ENCODE measurements at regions not wholly inside any gene's neighbourhood (a gene's known extent, or its start where the extent isn't known, plus 50 kb on each side); places are given as distances from the start of the nearest gene placed in this dataset.

DNA sequence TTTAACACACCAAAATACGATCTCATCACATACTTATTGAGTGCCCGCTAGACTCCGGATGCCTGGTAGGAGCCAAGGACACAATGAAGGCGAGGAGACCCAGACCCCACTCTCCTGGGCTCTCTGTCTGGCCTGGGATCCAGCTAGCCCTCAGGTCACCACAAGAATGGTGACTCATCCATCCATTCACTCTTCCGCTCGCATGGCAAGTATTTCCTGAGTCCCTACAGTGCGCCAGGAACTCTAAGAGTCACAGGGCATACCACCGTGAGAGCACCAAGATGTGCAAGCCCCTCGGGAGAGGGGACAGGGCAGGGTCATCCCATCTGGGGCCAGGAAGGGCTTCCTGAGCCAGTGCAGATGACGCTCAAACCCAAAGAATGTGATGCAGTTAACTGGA, 101.6 kb upstream of the PRR20G start:
- no peaks in the 10 kb centered on the region for H3K27me3 Mint-ChIP-seq (ENCODE audit: low read depth)
- H3K27ac Mint-ChIP-seq (ENCODE audit: unreplicated experiment), result peak overlapping the region; percentile 1
- peaks cover 18% of the 10 kb centered on the region for H3K4me1 Mint-ChIP-seq
- H3K36me3 Mint-ChIP-seq (ENCODE audit: low read depth), result no peaks in the 10 kb centered on the region
- no peak for DNase-seq (ENCODE audit: low read depth, low spot score)
- H3K4me3 Mint-ChIP-seq, result no peak overlapping the region
- no peaks in the 10 kb centered on the region for H3K9me3 Mint-ChIP-seq
- no peak for TF ChIP-seq CTCF (conservative IDR thresholded peaks at IDR 0.05)

GRCh38 chr3:127388427-127388826, 100.6 kb upstream of the PRR20G start:
- peaks cover 22% of the 10 kb centered on the region for H3K4me1 Mint-ChIP-seq
- no peak for TF ChIP-seq CTCF (conservative IDR thresholded peaks at IDR 0.05)
- peaks cover 1% of the 10 kb centered on the region for H3K36me3 Mint-ChIP-seq (ENCODE audit: low read depth)
- no peak overlapping the region for H3K27ac Mint-ChIP-seq (ENCODE audit: unreplicated experiment)
- peaks cover under 1% of the 10 kb centered on the region for H3K9me3 Mint-ChIP-seq
- DNase-seq (ENCODE audit: low read depth, low spot score), result no peak
- no peaks in the 10 kb centered on the region for H3K27me3 Mint-ChIP-seq (ENCODE audit: low read depth)
- H3K4me3 Mint-ChIP-seq, result no peak overlapping the region

GRCh38 chr3:127387556-127388153, 99.8 kb upstream of the PRR20G start:
- no peak for DNase-seq (ENCODE audit: low read depth, low spot score)
- Mint-ChIP-seq H3K4me3 (no peak overlapping the region), H3K36me3 (ENCODE audit: low read depth) (peaks cover 5% of the 10 kb centered on the region), H3K4me1 (peaks cover 22% of the 10 kb centered on the region), H3K27ac (ENCODE audit: unreplicated experiment) (peak overlapping the region; percentile 71), H3K9me3 (peaks cover 6% of the 10 kb centered on the region), H3K27me3 (ENCODE audit: low read depth) (no peaks in the 10 kb centered on the region)
- no peak for TF ChIP-seq CTCF (conservative IDR thresholded peaks at IDR 0.05)

DNA sequence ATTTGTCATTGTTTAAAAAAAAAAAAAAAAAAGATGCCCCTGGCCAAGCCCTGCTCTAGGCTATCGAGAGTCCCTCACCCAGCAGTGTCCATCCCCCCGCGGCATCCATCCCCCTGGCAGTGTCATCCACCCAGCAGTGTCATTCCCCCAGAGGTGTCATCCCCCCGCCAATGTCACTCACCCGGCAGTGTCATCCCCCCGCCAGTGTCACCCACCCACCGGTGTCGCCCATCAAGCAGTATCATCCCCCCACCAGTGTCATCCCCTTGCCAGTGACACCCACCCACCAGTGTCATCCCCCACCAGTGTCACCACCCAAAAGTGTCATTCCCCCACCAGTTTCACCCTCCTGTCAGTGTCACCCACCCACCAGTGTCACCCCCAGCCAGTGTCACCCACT, 99.3 kb upstream of the PRR20G start:
- no peak for TF ChIP-seq CTCF (conservative IDR thresholded peaks at IDR 0.05)
- Mint-ChIP-seq H3K27me3 (ENCODE audit: low read depth) (no peaks in the 10 kb centered on the region), H3K36me3 (ENCODE audit: low read depth) (peaks cover 5% of the 10 kb centered on the region), H3K27ac (ENCODE audit: unreplicated experiment) (no peak overlapping the region), H3K4me1 (peaks cover 18% of the 10 kb centered on the region), H3K4me3 (no peak overlapping the region), H3K9me3 (peaks cover 6% of the 10 kb centered on the region)
- DNase-seq (ENCODE audit: low read depth, low spot score), result no peak

GRCh38 chr3:127386490-127386889, 98.6 kb upstream of the PRR20G start:
- no peak for TF ChIP-seq CTCF (conservative IDR thresholded peaks at IDR 0.05)
- H3K9me3 Mint-ChIP-seq, result peaks cover 9% of the 10 kb centered on the region
- no peak overlapping the region for H3K4me3 Mint-ChIP-seq
- no peak for DNase-seq (ENCODE audit: low read depth, low spot score)
- peaks cover 18% of the 10 kb centered on the region for H3K4me1 Mint-ChIP-seq
- H3K27ac Mint-ChIP-seq (ENCODE audit: unreplicated experiment), result peak overlapping the region; percentile 83
- peaks cover 5% of the 10 kb centered on the region for H3K36me3 Mint-ChIP-seq (ENCODE audit: low read depth)
- no peaks in the 10 kb centered on the region for H3K27me3 Mint-ChIP-seq (ENCODE audit: low read depth)

- Mint-ChIP-seq H3K27ac (ENCODE audit: unreplicated experiment) (no peak overlapping the region), H3K9me3 (peaks cover 17% of the 10 kb centered on the region), H3K27me3 (ENCODE audit: low read depth) (no peaks in the 10 kb centered on the region), H3K4me3 (no peak overlapping the region), H3K36me3 (ENCODE audit: low read depth) (peaks cover 7% of the 10 kb centered on the region), H3K4me1 (peaks cover 18% of the 10 kb centered on the region)
- no peak for DNase-seq (ENCODE audit: low read depth, low spot score)
- TF ChIP-seq CTCF (conservative IDR thresholded peaks at IDR 0.05), result no peak
Observed at GRCh38 chr3:127385540-127385870, 97.7 kb upstream of the PRR20G start.
